GM23338 (cell line): ENCODE measurements at regions not wholly inside any gene's neighbourhood (a gene's known extent, or its start where the extent isn't known, plus 50 kb on each side); places are given as distances from the start of the nearest gene placed in this dataset.

Experiments used
- ATAC-seq: fragments of 200-7000 bp; cut with Tn5 transposase; 3 replicates; pipeline ENCODE4 v1.9.1; 2020
- DNase-seq: peaks from one replicate; pipeline ENCODE4 v3.0.0-alpha.2; 2015; ENCODE audit warnings: low spot score
- H2AFZ ChIP-seq: fragments of 200-600 bp; sonication (generic); 2 replicates; pipeline ENCODE4 v1.8.0; 2016; ENCODE audit warnings: antibody characterized with exemption, mild to moderate bottlenecking, moderate library complexity
- H3F3A ChIP-seq: fragments of 200-600 bp; sonication (generic); replicated peaks from 2 replicates; pipeline ENCODE4 v1.8.0; 2017; ENCODE audit warnings: antibody characterized with exemption, mixed run types, low read depth
- H3K27ac ChIP-seq: fragments of 200-600 bp; sonication (generic); 2 replicates; pipeline ENCODE4 v1.6.1; 2016; ENCODE audit warnings: low read depth
- H3K27me3 ChIP-seq: fragments of 200-600 bp; sonication (generic); 2 replicates; pipeline ENCODE4 v1.8.0; 2016; ENCODE audit warnings: mild to moderate bottlenecking, mixed run types, moderate library complexity; ENCODE audit not compliant: insufficient read depth
- H3K36me3 ChIP-seq: fragments of 200-600 bp; sonication (generic); 2 replicates; pipeline ENCODE4 v1.8.0; 2016; ENCODE audit warnings: mild to moderate bottlenecking; ENCODE audit not compliant: insufficient read depth
- H3K4me1 ChIP-seq: fragments of 200-600 bp; sonication (generic); 2 replicates; pipeline ENCODE4 v1.8.0; 2016; ENCODE audit warnings: mild to moderate bottlenecking, moderate library complexity; ENCODE audit not compliant: insufficient read depth
- H3K4me2 ChIP-seq: fragments of 200-600 bp; sonication (generic); 2 replicates; pipeline ENCODE4 v1.7.1; 2017; ENCODE audit warnings: mixed run types
- H3K4me3 ChIP-seq: fragments of 200-600 bp; sonication (generic); 2 replicates; pipeline ENCODE4 v1.6.1; 2016; ENCODE audit warnings: mixed run types
- H3K79me2 ChIP-seq: fragments of 200-600 bp; sonication (generic); replicated peaks from 2 replicates; pipeline ENCODE4 v1.8.0; 2017; ENCODE audit warnings: mild to moderate bottlenecking; ENCODE audit not compliant: insufficient read depth
- H3K9me2 ChIP-seq: fragments of 200-600 bp; sonication (generic); 2 replicates; pipeline ENCODE4 v1.8.0; 2017; ENCODE audit not compliant: insufficient read depth
- H4K20me1 ChIP-seq: fragments of 200-600 bp; sonication (generic); replicated peaks from 2 replicates; pipeline ENCODE4 v1.8.0; 2017; ENCODE audit warnings: mild to moderate bottlenecking; ENCODE audit not compliant: insufficient read depth
- H3K27ac Mint-ChIP-seq: 2 replicates; pipeline ENCODE4 v1.8.0; 2020; ENCODE audit warnings: inconsistent platforms, mild to moderate bottlenecking, moderate library complexity, mixed read lengths
- H3K27me3 Mint-ChIP-seq: 3 replicates; pipeline ENCODE4 v1.8.0; 2022; ENCODE audit warnings: low read depth, mild to moderate bottlenecking, moderate library complexity, mixed read lengths, inconsistent platforms; ENCODE audit not compliant: insufficient read depth, poor library complexity
- H3K36me3 Mint-ChIP-seq: 3 replicates; pipeline ENCODE4 v1.8.0; 2021; ENCODE audit warnings: low read depth, mild to moderate bottlenecking, inconsistent platforms, moderate library complexity, mixed read lengths
- H3K4me1 Mint-ChIP-seq: 3 replicates; pipeline ENCODE4 v1.8.0; 2020; ENCODE audit warnings: mild to moderate bottlenecking, inconsistent platforms, mixed read lengths
- H3K4me3 Mint-ChIP-seq: 3 replicates; pipeline ENCODE4 v1.8.0; 2021; ENCODE audit warnings: moderate library complexity, mild to moderate bottlenecking, inconsistent platforms, mixed read lengths
- H3K9me3 Mint-ChIP-seq: 3 replicates; pipeline ENCODE4 v1.8.0; 2020; ENCODE audit warnings: moderate library complexity, mild to moderate bottlenecking, inconsistent platforms, mixed read lengths
- CREB1 ChIP-seq: fragments of 250-450 bp; sonication (Bioruptor Pico); IDR thresholded peaks from 2 replicates; pipeline ENCODE4 v1.5.0; 2020; ENCODE audit warnings: low read depth, mild to moderate bottlenecking, moderate library complexity
- JUNB ChIP-seq: IDR thresholded peaks from one replicate; pipeline ENCODE4 v1.6.1; 2016; ENCODE audit warnings: antibody characterized with exemption; ENCODE audit not compliant: unreplicated experiment
- NANOG ChIP-seq: IDR thresholded peaks from 2 replicates; pipeline ENCODE4 v1.6.1; 2016; ENCODE audit warnings: antibody characterized with exemption, borderline replicate concordance
- POLR2AphosphoS5 ChIP-seq: IDR thresholded peaks from 2 replicates; pipeline ENCODE4 v1.6.1; 2016; ENCODE audit warnings: antibody characterized with exemption, low read depth
- STAT1 ChIP-seq: IDR thresholded peaks from one replicate; pipeline ENCODE4 v1.6.1; 2016; ENCODE audit warnings: antibody characterized with exemption; ENCODE audit not compliant: unreplicated experiment
- ZNF331 ChIP-seq: fragments of 250-450 bp; sonication (Bioruptor Pico); IDR thresholded peaks from 2 replicates; pipeline ENCODE4 v1.5.0; 2020; ENCODE audit warnings: low read depth, mild to moderate bottlenecking, moderate library complexity
- TF ChIP-seq, protein P1 (sequence below): IDR thresholded peaks from one replicate; pipeline ENCODE4 v1.6.1; 2018; ENCODE audit warnings: antibody characterized with exemption; ENCODE audit not compliant: unreplicated experiment
- TF ChIP-seq, protein P2 (sequence below), 2 experiments: fragments of 200-600 bp in 1 of 2; sonication (generic) in 1 of 2; conservative IDR thresholded peaks; 2 replicates each; pipeline versions ENCODE4 v1.5.1 to v1.6.1; 2016 to 2017; ENCODE audit warnings: antibody characterized with exemption in 2 of 2, low read depth in 2 of 2, mild to moderate bottlenecking in 2 of 2, moderate library complexity in 1 of 2
- TF ChIP-seq, protein P3 (sequence below): IDR thresholded peaks from 2 replicates; pipeline ENCODE4 v1.6.1; 2016; ENCODE audit warnings: antibody characterized with exemption
- TF ChIP-seq, protein P4 (sequence below): fragments of 250-450 bp; sonication (Bioruptor Pico); IDR thresholded peaks from 2 replicates; pipeline ENCODE4 v1.5.0; 2020; ENCODE audit warnings: mild to moderate bottlenecking, moderate library complexity

GRCh38 chr13:38606699-38607535 is 80.0 kb upstream of the FREM2 start:
- DNase-seq = peak; percentile 43
- peak; percentile 42; the same call in 2 of the 3 replicates for ATAC-seq
- Histone ChIP-seq H3K27ac (no peak overlapping the region), H3K9me2 (no peaks in the 10 kb centered on the region), H3K27me3 (no peaks in the 10 kb centered on the region), H3K4me1 (peaks cover 17% of the 10 kb centered on the region), H3F3A (no peaks in the 10 kb centered on the region), H3K4me3 (no peak overlapping the region), H3K36me3 (no peaks in the 10 kb centered on the region), H3K4me2 (peak overlapping the region; percentile 28; the same call in 1 of the 2 replicates), H3K79me2 (no peaks in the 10 kb centered on the region), H2AFZ (peak overlapping the region; percentile 48), H4K20me1 (no peaks in the 10 kb centered on the region)
- TF ChIP-seq, protein P1, sequence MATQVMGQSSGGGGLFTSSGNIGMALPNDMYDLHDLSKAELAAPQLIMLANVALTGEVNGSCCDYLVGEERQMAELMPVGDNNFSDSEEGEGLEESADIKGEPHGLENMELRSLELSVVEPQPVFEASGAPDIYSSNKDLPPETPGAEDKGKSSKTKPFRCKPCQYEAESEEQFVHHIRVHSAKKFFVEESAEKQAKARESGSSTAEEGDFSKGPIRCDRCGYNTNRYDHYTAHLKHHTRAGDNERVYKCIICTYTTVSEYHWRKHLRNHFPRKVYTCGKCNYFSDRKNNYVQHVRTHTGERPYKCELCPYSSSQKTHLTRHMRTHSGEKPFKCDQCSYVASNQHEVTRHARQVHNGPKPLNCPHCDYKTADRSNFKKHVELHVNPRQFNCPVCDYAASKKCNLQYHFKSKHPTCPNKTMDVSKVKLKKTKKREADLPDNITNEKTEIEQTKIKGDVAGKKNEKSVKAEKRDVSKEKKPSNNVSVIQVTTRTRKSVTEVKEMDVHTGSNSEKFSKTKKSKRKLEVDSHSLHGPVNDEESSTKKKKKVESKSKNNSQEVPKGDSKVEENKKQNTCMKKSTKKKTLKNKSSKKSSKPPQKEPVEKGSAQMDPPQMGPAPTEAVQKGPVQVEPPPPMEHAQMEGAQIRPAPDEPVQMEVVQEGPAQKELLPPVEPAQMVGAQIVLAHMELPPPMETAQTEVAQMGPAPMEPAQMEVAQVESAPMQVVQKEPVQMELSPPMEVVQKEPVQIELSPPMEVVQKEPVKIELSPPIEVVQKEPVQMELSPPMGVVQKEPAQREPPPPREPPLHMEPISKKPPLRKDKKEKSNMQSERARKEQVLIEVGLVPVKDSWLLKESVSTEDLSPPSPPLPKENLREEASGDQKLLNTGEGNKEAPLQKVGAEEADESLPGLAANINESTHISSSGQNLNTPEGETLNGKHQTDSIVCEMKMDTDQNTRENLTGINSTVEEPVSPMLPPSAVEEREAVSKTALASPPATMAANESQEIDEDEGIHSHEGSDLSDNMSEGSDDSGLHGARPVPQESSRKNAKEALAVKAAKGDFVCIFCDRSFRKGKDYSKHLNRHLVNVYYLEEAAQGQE = no peak
- TF ChIP-seq JUNB (no peak), POLR2AphosphoS5 (no peak), ZNF331 (CRISPR knock-in tag) (no peak), CREB1 (CRISPR knock-in tag) (no peak), NANOG (no peak), STAT1 (no peak)
- TF ChIP-seq, protein P2, sequence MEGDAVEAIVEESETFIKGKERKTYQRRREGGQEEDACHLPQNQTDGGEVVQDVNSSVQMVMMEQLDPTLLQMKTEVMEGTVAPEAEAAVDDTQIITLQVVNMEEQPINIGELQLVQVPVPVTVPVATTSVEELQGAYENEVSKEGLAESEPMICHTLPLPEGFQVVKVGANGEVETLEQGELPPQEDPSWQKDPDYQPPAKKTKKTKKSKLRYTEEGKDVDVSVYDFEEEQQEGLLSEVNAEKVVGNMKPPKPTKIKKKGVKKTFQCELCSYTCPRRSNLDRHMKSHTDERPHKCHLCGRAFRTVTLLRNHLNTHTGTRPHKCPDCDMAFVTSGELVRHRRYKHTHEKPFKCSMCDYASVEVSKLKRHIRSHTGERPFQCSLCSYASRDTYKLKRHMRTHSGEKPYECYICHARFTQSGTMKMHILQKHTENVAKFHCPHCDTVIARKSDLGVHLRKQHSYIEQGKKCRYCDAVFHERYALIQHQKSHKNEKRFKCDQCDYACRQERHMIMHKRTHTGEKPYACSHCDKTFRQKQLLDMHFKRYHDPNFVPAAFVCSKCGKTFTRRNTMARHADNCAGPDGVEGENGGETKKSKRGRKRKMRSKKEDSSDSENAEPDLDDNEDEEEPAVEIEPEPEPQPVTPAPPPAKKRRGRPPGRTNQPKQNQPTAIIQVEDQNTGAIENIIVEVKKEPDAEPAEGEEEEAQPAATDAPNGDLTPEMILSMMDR (conservative IDR thresholded peaks at IDR 0.05; ENCODE audit: low read depth in 2 of 2) = no peak
- TF ChIP-seq, protein P3, sequence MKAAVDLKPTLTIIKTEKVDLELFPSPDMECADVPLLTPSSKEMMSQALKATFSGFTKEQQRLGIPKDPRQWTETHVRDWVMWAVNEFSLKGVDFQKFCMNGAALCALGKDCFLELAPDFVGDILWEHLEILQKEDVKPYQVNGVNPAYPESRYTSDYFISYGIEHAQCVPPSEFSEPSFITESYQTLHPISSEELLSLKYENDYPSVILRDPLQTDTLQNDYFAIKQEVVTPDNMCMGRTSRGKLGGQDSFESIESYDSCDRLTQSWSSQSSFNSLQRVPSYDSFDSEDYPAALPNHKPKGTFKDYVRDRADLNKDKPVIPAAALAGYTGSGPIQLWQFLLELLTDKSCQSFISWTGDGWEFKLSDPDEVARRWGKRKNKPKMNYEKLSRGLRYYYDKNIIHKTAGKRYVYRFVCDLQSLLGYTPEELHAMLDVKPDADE = no peak
- TF ChIP-seq, protein P4, sequence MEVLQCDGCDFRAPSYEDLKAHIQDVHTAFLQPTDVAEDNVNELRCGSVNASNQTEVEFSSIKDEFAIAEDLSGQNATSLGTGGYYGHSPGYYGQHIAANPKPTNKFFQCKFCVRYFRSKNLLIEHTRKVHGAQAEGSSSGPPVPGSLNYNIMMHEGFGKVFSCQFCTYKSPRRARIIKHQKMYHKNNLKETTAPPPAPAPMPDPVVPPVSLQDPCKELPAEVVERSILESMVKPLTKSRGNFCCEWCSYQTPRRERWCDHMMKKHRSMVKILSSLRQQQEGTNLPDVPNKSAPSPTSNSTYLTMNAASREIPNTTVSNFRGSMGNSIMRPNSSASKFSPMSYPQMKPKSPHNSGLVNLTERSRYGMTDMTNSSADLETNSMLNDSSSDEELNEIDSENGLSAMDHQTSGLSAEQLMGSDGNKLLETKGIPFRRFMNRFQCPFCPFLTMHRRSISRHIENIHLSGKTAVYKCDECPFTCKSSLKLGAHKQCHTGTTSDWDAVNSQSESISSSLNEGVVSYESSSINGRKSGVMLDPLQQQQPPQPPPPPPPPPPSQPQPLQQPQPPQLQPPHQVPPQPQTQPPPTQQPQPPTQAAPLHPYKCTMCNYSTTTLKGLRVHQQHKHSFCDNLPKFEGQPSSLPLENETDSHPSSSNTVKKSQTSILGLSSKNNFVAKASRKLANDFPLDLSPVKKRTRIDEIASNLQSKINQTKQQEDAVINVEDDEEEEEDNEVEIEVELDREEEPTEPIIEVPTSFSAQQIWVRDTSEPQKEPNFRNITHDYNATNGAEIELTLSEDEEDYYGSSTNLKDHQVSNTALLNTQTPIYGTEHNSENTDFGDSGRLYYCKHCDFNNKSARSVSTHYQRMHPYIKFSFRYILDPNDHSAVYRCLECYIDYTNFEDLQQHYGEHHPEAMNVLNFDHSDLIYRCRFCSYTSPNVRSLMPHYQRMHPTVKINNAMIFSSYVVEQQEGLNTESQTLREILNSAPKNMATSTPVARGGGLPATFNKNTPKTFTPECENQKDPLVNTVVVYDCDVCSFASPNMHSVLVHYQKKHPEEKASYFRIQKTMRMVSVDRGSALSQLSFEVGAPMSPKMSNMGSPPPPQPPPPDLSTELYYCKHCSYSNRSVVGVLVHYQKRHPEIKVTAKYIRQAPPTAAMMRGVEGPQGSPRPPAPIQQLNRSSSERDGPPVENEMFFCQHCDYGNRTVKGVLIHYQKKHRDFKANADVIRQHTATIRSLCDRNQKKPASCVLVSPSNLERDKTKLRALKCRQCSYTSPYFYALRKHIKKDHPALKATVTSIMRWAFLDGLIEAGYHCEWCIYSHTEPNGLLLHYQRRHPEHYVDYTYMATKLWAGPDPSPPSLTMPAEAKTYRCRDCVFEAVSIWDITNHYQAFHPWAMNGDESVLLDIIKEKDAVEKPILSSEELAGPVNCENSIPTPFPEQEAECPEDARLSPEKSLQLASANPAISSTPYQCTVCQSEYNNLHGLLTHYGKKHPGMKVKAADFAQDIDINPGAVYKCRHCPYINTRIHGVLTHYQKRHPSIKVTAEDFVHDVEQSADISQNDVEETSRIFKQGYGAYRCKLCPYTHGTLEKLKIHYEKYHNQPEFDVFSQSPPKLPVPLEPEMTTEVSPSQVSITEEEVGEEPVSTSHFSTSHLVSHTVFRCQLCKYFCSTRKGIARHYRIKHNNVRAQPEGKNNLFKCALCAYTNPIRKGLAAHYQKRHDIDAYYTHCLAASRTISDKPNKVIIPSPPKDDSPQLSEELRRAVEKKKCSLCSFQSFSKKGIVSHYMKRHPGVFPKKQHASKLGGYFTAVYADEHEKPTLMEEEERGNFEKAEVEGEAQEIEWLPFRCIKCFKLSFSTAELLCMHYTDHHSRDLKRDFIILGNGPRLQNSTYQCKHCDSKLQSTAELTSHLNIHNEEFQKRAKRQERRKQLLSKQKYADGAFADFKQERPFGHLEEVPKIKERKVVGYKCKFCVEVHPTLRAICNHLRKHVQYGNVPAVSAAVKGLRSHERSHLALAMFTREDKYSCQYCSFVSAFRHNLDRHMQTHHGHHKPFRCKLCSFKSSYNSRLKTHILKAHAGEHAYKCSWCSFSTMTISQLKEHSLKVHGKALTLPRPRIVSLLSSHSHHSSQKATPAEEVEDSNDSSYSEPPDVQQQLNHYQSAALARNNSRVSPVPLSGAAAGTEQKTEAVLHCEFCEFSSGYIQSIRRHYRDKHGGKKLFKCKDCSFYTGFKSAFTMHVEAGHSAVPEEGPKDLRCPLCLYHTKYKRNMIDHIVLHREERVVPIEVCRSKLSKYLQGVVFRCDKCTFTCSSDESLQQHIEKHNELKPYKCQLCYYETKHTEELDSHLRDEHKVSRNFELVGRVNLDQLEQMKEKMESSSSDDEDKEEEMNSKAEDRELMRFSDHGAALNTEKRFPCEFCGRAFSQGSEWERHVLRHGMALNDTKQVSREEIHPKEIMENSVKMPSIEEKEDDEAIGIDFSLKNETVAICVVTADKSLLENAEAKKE (CRISPR knock-in tag) = no peak
- Mint-ChIP-seq H3K36me3 (no peaks in the 10 kb centered on the region), H3K9me3 (no peaks in the 10 kb centered on the region), H3K4me1 (peaks cover 14% of the 10 kb centered on the region), H3K27ac (peak overlapping the region; percentile 63), H3K27me3 (peaks cover 5% of the 10 kb centered on the region), H3K4me3 (no peak overlapping the region)
